Endodermal cell (in vitro differentiated cells): ENCODE measurements at regions not wholly inside any gene's neighbourhood (a gene's known extent, or its start where the extent isn't known, plus 50 kb on each side); places are given as distances from the start of the nearest gene placed in this dataset.
A peak's percentile ranks its signal among the peaks of the same experiment; 100 is the strongest.

Experiments used
- DNase-seq: peaks from one replicate; pipeline ENCODE4 v3.0.0-alpha.2; 2017
- H3K27ac ChIP-seq: 2 replicates; pipeline ENCODE4 v1.5.1; 2013; ENCODE audit warnings: mild to moderate bottlenecking, low read depth, low read length, moderate library complexity
- H3K27me3 ChIP-seq: 2 replicates; pipeline ENCODE4 v1.6.1; 2013; ENCODE audit warnings: mild to moderate bottlenecking, low read length, moderate library complexity; ENCODE audit not compliant: insufficient read depth, control insufficient read depth, poor library complexity, severe bottlenecking
- H3K36me3 ChIP-seq: 2 replicates; pipeline ENCODE4 v1.7.0; 2013; ENCODE audit warnings: mild to moderate bottlenecking, low read length, moderate library complexity; ENCODE audit not compliant: control insufficient read depth, insufficient read depth
- H3K4me1 ChIP-seq: one replicate; pipeline ENCODE4 v1.7.0; 2013; ENCODE audit warnings: low read length; ENCODE audit not compliant: control insufficient read depth, insufficient read depth
- H3K4me3 ChIP-seq: 2 replicates; pipeline ENCODE4 v1.5.1; 2013; ENCODE audit warnings: mild to moderate bottlenecking, low read length, moderate library complexity
- H3K9ac ChIP-seq: 2 replicates; pipeline ENCODE4 v1.6.1; 2013; ENCODE audit warnings: mild to moderate bottlenecking, low read length, moderate library complexity; ENCODE audit not compliant: poor library complexity, severe bottlenecking; ENCODE audit errors: extremely low read depth
- H3K9me3 ChIP-seq: 2 replicates; pipeline ENCODE4 v1.6.1; 2013; ENCODE audit warnings: mild to moderate bottlenecking, low read length, moderate library complexity; ENCODE audit not compliant: control insufficient read depth
- H3K27ac Mint-ChIP-seq: 2 replicates; pipeline ENCODE4 v1.8.0; 2020; ENCODE audit warnings: mixed read lengths
- H3K27me3 Mint-ChIP-seq: 2 replicates; pipeline ENCODE4 v1.8.0; 2021; ENCODE audit warnings: mild to moderate bottlenecking, mixed read lengths; ENCODE audit not compliant: insufficient read depth
- H3K36me3 Mint-ChIP-seq: 2 replicates; pipeline ENCODE4 v1.8.0; 2020; ENCODE audit warnings: low read depth, mixed read lengths
- H3K4me1 Mint-ChIP-seq: 2 replicates; pipeline ENCODE4 v1.8.0; 2020; ENCODE audit warnings: mixed read lengths
- H3K4me3 Mint-ChIP-seq: 2 replicates; pipeline ENCODE4 v1.8.0; 2020; ENCODE audit warnings: mild to moderate bottlenecking, moderate library complexity, mixed read lengths
- H3K9me3 Mint-ChIP-seq: 2 replicates; pipeline ENCODE4 v1.8.0; 2020; ENCODE audit warnings: mild to moderate bottlenecking, mixed read lengths
- CTCF ChIP-seq: fragments of 200-600 bp; sonication (generic); conservative IDR thresholded peaks from 2 replicates; pipeline ENCODE4 v1.5.0; 2021; ENCODE audit warnings: antibody characterized with exemption, mild to moderate bottlenecking
- WGBS, 2 experiments: methylation state at CpG; one replicate each; pipeline versions ENCODE4 v1.1.5 to v1.1.7; 2013; ENCODE audit warnings: missing lambda C conversion rate in 2 of 2, mixed read lengths in 1 of 2; ENCODE audit not compliant: insufficient coverage in 1 of 2, insufficient read length in 1 of 2; 5-methylcytosine and 5-hydroxymethylcytosine counted together

GRCh38 chr10:83050815-83051214 lies 1088.5 kb upstream of the GHITM start:
- Histone ChIP-seq H3K4me1 (no peaks in the 10 kb centered on the region), H3K9ac (no peak overlapping the region), H3K36me3 (no peaks in the 10 kb centered on the region), H3K27me3 (no peaks in the 10 kb centered on the region), H3K27ac (no peak overlapping the region), H3K4me3 (no peak overlapping the region), H3K9me3 (no peaks in the 10 kb centered on the region)
- 83% methylated on average over 2 of the region's 3 CpGs; no CpG with 5 or more reads in 1 of the 2 experiments for WGBS, 2 experiments
- no peak overlapping the region for H3K27ac Mint-ChIP-seq
- no peak for DNase-seq
- H3K4me3 Mint-ChIP-seq: no peak overlapping the region
- H3K27me3 Mint-ChIP-seq: no peaks in the 10 kb centered on the region
- no peaks in the 10 kb centered on the region for H3K4me1 Mint-ChIP-seq
- no peaks in the 10 kb centered on the region for H3K36me3 Mint-ChIP-seq
- H3K9me3 Mint-ChIP-seq: no peaks in the 10 kb centered on the region
- TF ChIP-seq CTCF: peak; percentile 35

- no peak overlapping the region for H3K9ac ChIP-seq
- peaks cover 14% of the 10 kb centered on the region for H3K9me3 Mint-ChIP-seq
- H3K27ac Mint-ChIP-seq: no peak overlapping the region
- H3K4me1 ChIP-seq: no peaks in the 10 kb centered on the region
- DNase-seq: peak; percentile 41
- no peak overlapping the region for H3K4me3 Mint-ChIP-seq
- H3K4me3 ChIP-seq: no peak overlapping the region
- H3K27me3 Mint-ChIP-seq: no peaks in the 10 kb centered on the region
- H3K36me3 Mint-ChIP-seq: no peaks in the 10 kb centered on the region
- no peaks in the 10 kb centered on the region for H3K36me3 ChIP-seq
- TF ChIP-seq CTCF: no peak
- H3K27me3 ChIP-seq: no peaks in the 10 kb centered on the region
- H3K9me3 ChIP-seq: peaks cover 8% of the 10 kb centered on the region
- 92 to 100% methylated on average over 2 of the region's 2 CpGs for WGBS, 2 experiments
- H3K4me1 Mint-ChIP-seq: no peaks in the 10 kb centered on the region
- no peak overlapping the region for H3K27ac ChIP-seq
Observed at GRCh38 chr10:83062871-83063270, 1076.4 kb upstream of the GHITM start.

GRCh38 chr10:83073472-83073871 lies 1065.8 kb upstream of the GHITM start:
- H3K27ac Mint-ChIP-seq: no peak overlapping the region
- peaks cover 7% of the 10 kb centered on the region for H3K4me1 Mint-ChIP-seq
- no peak overlapping the region for H3K4me3 ChIP-seq
- peaks cover 9% of the 10 kb centered on the region for H3K9me3 Mint-ChIP-seq
- no peaks in the 10 kb centered on the region for H3K27me3 Mint-ChIP-seq
- H3K27me3 ChIP-seq: no peaks in the 10 kb centered on the region
- DNase-seq: no peak
- H3K36me3 ChIP-seq: no peaks in the 10 kb centered on the region
- no peak overlapping the region for H3K27ac ChIP-seq
- no peak overlapping the region for H3K9ac ChIP-seq
- no peak overlapping the region for H3K4me3 Mint-ChIP-seq
- H3K9me3 ChIP-seq: no peaks in the 10 kb centered on the region
- no peak for TF ChIP-seq CTCF
- H3K36me3 Mint-ChIP-seq: no peaks in the 10 kb centered on the region
- 89 to 100% methylated on average over 1 of the region's 1 CpG for WGBS, 2 experiments
- peaks cover 3% of the 10 kb centered on the region for H3K4me1 ChIP-seq
